Right ventricle myocardium inferior (tissue), 1 donor: ENCODE measurements at regions not wholly inside any gene's neighbourhood (a gene's known extent, or its start where the extent isn't known, plus 50 kb on each side); places are given as distances from the start of the nearest gene placed in this dataset.

Experiments
- ATAC-seq: fragments of 200-7000 bp; cut with Tn5 transposase; one replicate; pipeline ENCODE4 v1.9.1; 2020; ENCODE audit warnings: mild to moderate bottlenecking, moderate library complexity
- DNase-seq: peaks from one replicate; pipeline ENCODE4 v3.0.0; 2021; ENCODE audit errors: missing footprints
- intact Hi-C: fragments of 100-400 bp; cut with DNase I; formaldehyde crosslinking; loops from one replicate; pipeline ENCODE4 v1.11.0; 2022
- donor health status: DM: no; HTN: yes; CAD: no; lungs with severe emphysema.

- intact Hi-C loops: no loop called here
- no peak for ATAC-seq
- no peak for DNase-seq
These were observed 83.8 kb upstream of the PLEKHG7 start for GRCh38 chr12:92619026-92619425.

DNA sequence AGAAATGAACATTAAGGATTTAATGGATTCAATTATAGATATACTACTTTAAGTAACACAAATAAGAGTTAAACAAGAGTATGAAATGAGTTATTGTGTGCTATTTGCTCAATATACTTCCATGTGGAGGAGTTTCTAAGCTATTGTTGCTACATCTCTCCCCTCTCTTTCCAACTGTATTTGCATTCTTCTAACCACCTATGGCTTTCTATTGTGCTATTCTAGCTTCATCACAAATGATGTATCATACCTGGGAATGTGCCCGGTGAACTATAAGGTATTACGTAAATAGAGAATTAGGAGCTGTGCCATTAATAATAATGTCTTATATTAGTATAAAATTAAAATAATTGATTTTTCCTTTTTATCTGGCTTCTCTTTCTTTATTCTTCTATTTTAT lies 87.1 kb upstream of the PLEKHG7 start:
- intact Hi-C loops: no loop called here
- ATAC-seq: no peak
- no peak for DNase-seq

GRCh38 chr12:92615086-92615485 lies 87.7 kb upstream of the PLEKHG7 start:
- intact Hi-C loops: no loop called here
- DNase-seq: no peak
- ATAC-seq: no peak

- intact Hi-C loops: no loop called here
- ATAC-seq (no peak), DNase-seq (no peak)
These were observed 88.3 kb upstream of the PLEKHG7 start for GRCh38 chr12:92614502-92614901.

DNA sequence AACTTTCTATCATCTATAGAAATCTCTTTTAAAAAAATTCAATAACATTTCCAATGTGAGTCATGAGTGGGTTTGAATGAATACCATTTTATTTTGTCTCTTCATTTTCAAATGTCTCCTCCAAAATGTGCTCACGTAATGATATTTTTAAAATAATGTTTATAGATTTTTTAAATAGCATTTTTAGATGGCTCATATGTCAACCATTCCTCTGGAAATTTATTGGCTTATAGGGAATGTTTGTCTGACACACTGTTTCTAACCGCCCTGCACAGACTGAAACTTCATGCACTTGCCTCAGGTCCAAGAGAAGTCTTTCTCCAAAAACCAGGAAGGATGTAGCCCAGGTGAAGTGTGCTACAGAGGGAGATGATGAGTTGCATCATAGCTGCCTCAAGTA lies 88.8 kb upstream of the PLEKHG7 start:
- intact Hi-C loops: no loop called here
- ATAC-seq: no peak

DNA sequence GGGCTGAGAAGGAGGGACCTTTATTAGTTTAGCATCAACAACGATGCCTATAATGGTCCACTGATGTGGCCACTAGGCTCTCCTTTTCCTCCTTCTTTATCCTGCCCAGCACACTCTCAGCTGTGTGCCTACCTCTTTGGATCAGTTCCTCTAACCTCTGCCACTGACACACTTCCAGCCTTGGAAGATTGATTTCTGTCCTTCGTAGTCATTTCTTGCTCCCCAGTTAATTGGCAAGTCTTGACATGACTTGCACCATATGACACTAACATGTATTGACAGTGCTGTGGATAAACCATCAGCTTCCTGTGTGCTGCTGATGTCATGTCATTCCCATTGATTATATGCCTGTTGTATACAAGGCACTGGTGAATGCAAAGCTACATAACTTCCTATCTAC lies 90.2 kb upstream of the PLEKHG7 start:
- ATAC-seq (no peak), DNase-seq (no peak)
- intact Hi-C loops: no loop called here

More for the DNA sequence above, 88.8 kb upstream of the PLEKHG7 start:
- no peak for DNase-seq

GRCh38 chr12:92608151-92609091 lies 94.4 kb upstream of the PLEKHG7 start:
- ATAC-seq (no peak), DNase-seq (no peak)
- intact Hi-C loops: loop anchor here (2.0 kb wide), 1 partner anchor 1228 kb away; no protein-coding TSS in a partner anchor

DNA sequence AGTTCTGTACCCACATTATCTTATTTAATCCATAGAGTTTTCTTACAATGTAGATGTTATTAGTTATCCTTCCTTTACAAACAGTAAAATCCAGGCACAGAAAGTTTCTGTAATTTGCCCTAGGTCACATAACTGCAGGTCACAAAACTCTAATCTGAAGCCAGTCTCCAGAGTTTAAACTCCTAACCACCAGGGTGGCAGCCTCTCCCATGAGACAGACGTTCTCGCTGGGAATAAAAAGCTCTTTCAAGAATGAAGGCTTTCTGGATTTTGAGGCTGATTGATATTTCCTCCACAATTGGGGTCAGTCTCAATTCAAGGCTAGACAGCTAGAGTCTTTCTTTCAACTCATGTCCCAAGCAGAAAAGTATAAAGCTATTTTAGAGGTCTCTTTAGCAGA lies 95.8 kb upstream of the PLEKHG7 start:
- intact Hi-C loops: no loop called here
- DNase-seq (no peak), ATAC-seq (no peak)

DNA sequence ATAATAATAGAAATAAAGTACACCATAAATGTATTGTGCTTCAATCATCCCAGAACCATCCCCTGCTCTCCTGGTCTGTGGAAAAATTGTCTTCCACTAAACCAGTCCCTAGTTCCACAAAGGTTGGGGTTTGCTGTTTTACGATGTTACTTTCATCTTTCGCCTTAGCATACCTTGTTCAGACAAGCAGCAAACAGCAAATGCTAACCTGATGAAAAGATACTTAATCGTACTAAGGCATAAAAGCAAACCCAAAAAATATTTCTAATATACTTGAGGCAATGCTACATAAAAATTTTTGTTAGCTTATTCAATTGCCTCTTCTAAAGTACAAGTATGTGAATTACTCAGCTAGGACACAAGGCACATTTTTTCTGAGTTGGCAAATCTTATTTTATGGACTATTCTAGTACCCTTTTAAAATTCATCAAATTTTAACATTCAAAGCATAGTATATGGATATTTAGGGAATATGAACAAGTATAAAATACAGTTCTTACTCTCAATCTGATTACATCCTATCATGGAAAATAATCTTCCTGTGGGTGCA lies 97.1 kb upstream of the PLEKHG7 start:
- intact Hi-C loops: no loop called here
- ATAC-seq (no peak), DNase-seq (no peak)

DNA sequence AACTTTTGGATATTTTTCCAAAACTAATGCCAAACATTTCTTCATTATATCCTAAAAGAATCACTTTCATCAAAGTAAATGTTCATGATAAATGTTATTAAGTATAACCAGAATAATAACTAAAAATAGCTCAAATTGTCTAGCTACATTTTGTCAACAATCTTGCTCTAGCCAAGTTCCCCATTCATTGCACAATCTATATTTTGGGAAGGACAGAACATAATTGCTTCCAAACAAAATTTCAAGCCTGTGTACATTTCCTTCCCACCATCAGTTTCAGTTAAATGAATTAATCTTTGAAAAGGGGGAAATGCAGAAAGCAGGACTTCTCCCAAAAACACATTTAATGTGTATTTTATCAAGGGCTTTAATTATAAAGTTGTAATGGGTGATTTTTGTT lies 98.0 kb upstream of the PLEKHG7 start:
- intact Hi-C loops: no loop called here
- DNase-seq (no peak), ATAC-seq (no peak)

- ATAC-seq (no peak), DNase-seq (no peak)
- intact Hi-C loops: no loop called here
These were observed 98.9 kb upstream of the PLEKHG7 start for GRCh38 chr12:92603741-92604432.

- DNase-seq (no peak), ATAC-seq (no peak)
- intact Hi-C loops: no loop called here
These were observed 99.7 kb upstream of the PLEKHG7 start for GRCh38 chr12:92602930-92603623.

- intact Hi-C loops: no loop called here
- no peak for DNase-seq
These were observed 100.3 kb upstream of the PLEKHG7 start for GRCh38 chr12:92602476-92602875.

GRCh38 chr12:92601680-92602079 lies 101.1 kb upstream of the PLEKHG7 start:
- no peak for ATAC-seq
- intact Hi-C loops: no loop called here
- no peak for DNase-seq

More at GRCh38 chr12:92602476-92602875, 100.3 kb upstream of the PLEKHG7 start:
- no peak for ATAC-seq

DNA sequence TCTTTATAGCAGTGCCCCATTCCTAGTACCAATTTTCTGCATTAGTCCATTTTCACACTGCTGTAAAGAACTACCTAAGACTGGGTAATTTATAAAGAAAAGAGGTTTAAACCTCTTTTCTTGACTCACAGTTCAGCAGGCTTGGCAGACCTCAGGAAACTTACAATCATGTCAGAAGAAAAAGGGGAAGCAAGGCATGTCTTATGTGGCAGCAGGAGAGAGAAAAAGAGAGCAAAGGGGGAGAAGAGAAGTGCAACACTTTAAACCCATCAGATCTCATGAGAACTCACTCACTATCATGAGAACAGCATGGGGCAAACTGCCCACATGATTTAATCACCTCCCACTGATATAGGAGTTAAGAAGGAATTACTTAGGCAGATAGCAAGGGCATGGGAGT lies 101.6 kb upstream of the PLEKHG7 start:
- DNase-seq (no peak), ATAC-seq (no peak)
- intact Hi-C loops: no loop called here

- intact Hi-C loops: no loop called here
- DNase-seq (no peak), ATAC-seq (no peak)
These were observed 102.7 kb upstream of the PLEKHG7 start for GRCh38 chr12:92600052-92600451.

DNA sequence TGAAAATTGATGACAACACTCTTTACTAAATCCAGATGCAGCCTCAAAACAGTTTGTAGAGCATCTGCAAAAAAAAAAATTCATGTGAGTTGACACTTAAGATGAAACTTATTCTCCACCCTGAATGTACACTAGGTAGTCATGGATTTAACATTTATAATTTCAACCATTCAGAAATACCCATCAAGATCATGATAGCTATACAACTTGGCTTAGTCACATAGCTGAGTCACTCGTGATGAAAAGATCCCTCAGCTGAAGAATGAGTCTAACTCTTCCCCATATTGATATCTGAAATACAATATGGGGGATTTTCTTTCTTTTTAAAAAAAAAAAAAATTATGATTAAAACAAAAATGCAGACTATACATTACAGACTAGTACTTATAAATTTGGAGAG lies 104.8 kb upstream of the PLEKHG7 start:
- DNase-seq: no peak
- intact Hi-C loops: no loop called here
- ATAC-seq: no peak

- ATAC-seq: no peak
- no peak for DNase-seq
- intact Hi-C loops: no loop called here
These were observed 105.7 kb upstream of the PLEKHG7 start for GRCh38 chr12:92597118-92597517.

GRCh38 chr12:92596383-92596782 lies 106.4 kb upstream of the PLEKHG7 start:
- DNase-seq: no peak
- intact Hi-C loops: no loop called here
- no peak for ATAC-seq
